HT1080 (cell line): ENCODE measurements at regions not wholly inside any gene's neighbourhood (a gene's known extent, or its start where the extent isn't known, plus 50 kb on each side); places are given as distances from the start of the nearest gene placed in this dataset.
"Not testable (repeated sequence)": the region's sequence is repeated elsewhere in the genome, so short reads cannot be mapped to it uniquely, and the experiment has no call there.

Experiments
- DNase-seq: peaks from one replicate; pipeline ENCODE4 v3.0.0-alpha.2; 2015; ENCODE audit warnings: low read depth

GRCh38 chr3:195635262-195635873, 51.6 kb upstream of the APOD start:
- not testable (repeated sequence) for DNase-seq

- DNase-seq: not testable (repeated sequence)
Measured at GRCh38 chr3:195634426-195635261, 50.9 kb upstream of the APOD start.
